ENCODE measurements at regions not wholly inside any gene's neighbourhood (a gene's known extent, or its start where the extent isn't known, plus 50 kb on each side); places are given as distances from the start of the nearest gene placed in this dataset.

DNA sequence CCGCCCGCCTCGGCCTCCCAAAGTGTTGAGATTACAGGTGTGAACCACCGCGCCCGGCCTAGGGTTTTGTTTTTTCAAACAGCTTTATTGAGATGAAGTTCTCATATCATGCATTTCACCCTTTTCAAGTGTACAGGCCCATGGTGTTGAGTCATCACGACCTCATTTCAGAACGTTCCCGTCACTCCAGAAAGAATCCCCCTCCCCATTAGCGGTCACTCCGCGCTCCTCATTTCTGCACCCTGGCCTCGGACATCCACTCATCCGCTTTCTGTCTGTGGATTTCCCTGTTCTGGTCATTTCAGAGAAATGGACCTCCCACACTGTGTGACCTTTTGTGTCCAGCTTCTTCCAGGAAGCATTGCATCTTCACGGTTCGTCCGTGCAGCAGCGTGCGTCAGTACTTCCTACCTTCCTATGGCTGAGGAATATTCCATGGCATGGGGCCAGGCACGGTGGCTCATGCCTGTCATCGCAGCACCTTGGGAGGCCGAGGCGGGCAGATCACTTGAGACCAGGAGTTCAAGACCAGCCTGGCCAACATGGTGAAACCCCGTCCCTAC lies 135.2 kb upstream of the GSE1 start:
- no peaks in the 10 kb centered on the region for H3K9me3 Mint-ChIP-seq

DNA sequence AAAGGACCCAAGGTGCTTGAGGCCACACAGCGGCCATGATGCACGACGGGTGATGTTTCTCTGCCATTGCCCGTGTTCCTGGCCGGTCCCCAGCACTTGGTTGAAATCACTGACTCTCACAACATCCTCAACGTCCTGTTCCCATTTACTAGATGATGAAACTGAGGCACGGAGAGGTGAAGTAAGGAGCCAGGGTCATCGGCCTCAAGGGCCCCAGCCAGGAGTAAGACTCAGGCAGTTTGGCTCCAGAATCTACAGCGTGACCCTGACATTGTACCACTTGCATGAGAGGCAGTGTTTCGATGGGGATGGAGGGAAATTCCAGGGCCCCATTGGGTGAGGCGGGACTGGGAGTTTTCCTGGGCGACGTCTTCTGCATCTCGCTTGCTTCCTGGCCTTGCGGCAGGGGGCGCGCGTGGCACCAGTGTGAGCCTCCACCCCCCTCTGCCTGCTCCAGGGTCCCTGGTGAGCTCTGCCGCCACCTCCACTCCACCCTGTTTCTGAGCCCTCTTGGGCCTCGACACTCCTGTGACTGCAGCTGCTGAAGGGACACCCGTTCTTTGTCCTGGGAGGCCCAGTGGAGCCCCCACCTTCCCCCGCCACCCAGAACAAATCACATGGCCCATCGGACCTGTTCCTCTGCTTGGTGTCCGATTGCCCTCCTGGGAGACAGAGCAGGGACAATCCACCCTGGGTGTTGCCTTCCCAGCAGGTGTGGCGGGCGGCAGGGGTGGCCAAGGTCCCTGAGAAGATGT lies 133.0 kb upstream of the GSE1 start:
- H3K27me3 Mint-ChIP-seq (ENCODE audit: insufficient read depth): peaks cover 5% of the 10 kb centered on the region
- no peak for DNase-seq
- no peak overlapping the region for H3K27ac Mint-ChIP-seq
- H3K4me3 Mint-ChIP-seq: no peak overlapping the region
- no peaks in the 10 kb centered on the region for H3K4me1 Mint-ChIP-seq (ENCODE audit: low read depth)
- TF ChIP-seq, protein P1, sequence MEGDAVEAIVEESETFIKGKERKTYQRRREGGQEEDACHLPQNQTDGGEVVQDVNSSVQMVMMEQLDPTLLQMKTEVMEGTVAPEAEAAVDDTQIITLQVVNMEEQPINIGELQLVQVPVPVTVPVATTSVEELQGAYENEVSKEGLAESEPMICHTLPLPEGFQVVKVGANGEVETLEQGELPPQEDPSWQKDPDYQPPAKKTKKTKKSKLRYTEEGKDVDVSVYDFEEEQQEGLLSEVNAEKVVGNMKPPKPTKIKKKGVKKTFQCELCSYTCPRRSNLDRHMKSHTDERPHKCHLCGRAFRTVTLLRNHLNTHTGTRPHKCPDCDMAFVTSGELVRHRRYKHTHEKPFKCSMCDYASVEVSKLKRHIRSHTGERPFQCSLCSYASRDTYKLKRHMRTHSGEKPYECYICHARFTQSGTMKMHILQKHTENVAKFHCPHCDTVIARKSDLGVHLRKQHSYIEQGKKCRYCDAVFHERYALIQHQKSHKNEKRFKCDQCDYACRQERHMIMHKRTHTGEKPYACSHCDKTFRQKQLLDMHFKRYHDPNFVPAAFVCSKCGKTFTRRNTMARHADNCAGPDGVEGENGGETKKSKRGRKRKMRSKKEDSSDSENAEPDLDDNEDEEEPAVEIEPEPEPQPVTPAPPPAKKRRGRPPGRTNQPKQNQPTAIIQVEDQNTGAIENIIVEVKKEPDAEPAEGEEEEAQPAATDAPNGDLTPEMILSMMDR (IDR thresholded peaks at IDR 0.05): no peak
- H3K9me3 Mint-ChIP-seq: no peaks in the 10 kb centered on the region
- no peaks in the 10 kb centered on the region for H3K36me3 Mint-ChIP-seq (ENCODE audit: low read depth)

More for the DNA sequence above, 135.2 kb upstream of the GSE1 start:
- H3K4me1 Mint-ChIP-seq (ENCODE audit: low read depth): peaks cover 4% of the 10 kb centered on the region; the same call in 1 of the 2 replicates
- no peak overlapping the region for H3K4me3 Mint-ChIP-seq
- TF ChIP-seq, protein P1 (IDR thresholded peaks at IDR 0.05): no peak
- DNase-seq: no peak
- no peaks in the 10 kb centered on the region for H3K36me3 Mint-ChIP-seq (ENCODE audit: low read depth)
- no peak overlapping the region for H3K27ac Mint-ChIP-seq
- peaks cover 15% of the 10 kb centered on the region for H3K27me3 Mint-ChIP-seq (ENCODE audit: insufficient read depth)

DNA sequence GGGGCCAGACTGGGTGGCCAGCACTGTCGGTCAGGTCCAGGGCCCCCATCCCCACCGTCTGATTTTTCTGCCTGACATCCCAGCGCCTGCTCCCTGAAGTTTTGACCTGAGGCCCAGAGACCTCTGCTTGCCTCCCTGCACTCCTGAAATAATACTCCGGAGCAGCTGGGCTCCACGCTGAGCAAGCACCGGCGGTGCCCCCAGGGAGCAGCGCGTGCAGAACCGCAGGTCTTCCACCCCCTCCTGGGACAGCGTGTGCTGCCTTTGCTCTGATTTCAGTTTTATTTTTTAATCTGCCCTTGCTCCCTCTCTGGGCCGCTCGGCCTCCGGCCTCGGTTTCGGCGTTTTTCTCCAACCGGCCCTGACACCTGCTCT lies 132.4 kb upstream of the GSE1 start:
- H3K9me3 Mint-ChIP-seq: no peaks in the 10 kb centered on the region
- no peaks in the 10 kb centered on the region for H3K36me3 Mint-ChIP-seq (ENCODE audit: low read depth)
- peaks cover 5% of the 10 kb centered on the region for H3K27me3 Mint-ChIP-seq (ENCODE audit: insufficient read depth)
- TF ChIP-seq, protein P1 (IDR thresholded peaks at IDR 0.05): no peak
- no peak overlapping the region for H3K27ac Mint-ChIP-seq
- DNase-seq: no peak
- no peaks in the 10 kb centered on the region for H3K4me1 Mint-ChIP-seq (ENCODE audit: low read depth)
- no peak overlapping the region for H3K4me3 Mint-ChIP-seq

DNA sequence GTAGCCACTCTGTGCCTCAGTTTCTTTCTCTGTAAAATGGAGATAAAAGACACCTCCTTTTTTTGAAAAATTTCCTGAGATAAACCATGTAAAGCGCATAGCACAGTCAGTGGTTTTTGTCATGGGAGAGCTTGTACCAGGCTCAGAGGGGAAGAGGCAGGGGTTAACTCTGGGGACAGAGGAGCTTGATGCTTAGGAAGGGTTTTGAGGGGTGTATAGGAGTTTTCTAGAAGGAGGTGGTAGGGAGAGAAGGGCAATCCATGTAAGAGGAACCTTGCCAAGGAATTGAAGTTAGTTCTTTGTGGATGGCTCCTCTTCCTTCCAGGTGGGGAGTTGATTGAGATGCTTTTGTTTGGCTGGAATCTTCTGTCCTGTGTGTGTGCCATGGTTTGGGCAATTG lies 131.9 kb upstream of the GSE1 start:
- TF ChIP-seq, protein P1 (IDR thresholded peaks at IDR 0.05): no peak
- H3K27ac Mint-ChIP-seq: no peak overlapping the region
- no peak for DNase-seq
- no peak overlapping the region for H3K4me3 Mint-ChIP-seq
- no peaks in the 10 kb centered on the region for H3K4me1 Mint-ChIP-seq (ENCODE audit: low read depth)
- H3K9me3 Mint-ChIP-seq: no peaks in the 10 kb centered on the region
- peaks cover 5% of the 10 kb centered on the region for H3K27me3 Mint-ChIP-seq (ENCODE audit: insufficient read depth)
- H3K36me3 Mint-ChIP-seq (ENCODE audit: low read depth): no peaks in the 10 kb centered on the region

DNA sequence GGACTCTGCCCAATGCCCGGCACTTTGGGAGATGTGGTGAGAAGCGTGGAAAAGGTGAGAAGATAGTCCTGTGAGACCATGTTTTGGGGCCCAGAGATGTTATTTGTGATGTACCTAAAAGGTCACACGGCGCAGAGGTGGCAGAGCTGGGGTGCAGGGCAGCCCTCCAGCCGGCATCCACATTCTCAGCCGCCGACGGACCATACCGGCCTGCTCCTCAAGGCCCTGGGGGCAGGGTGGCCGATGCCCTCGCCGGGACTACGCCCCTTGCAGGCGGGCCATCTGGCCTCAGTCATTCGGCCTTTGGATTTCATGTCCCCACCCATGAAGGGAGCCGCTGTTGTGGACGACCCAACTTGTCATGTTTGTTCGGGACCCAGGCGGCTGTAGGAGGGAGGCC lies 131.4 kb upstream of the GSE1 start:
- Mint-ChIP-seq H3K27me3 (ENCODE audit: insufficient read depth) (peaks cover 5% of the 10 kb centered on the region), H3K36me3 (ENCODE audit: low read depth) (no peaks in the 10 kb centered on the region), H3K9me3 (no peaks in the 10 kb centered on the region), H3K27ac (no peak overlapping the region), H3K4me3 (no peak overlapping the region), H3K4me1 (ENCODE audit: low read depth) (no peaks in the 10 kb centered on the region)
- TF ChIP-seq, protein P1 (IDR thresholded peaks at IDR 0.05): no peak
- DNase-seq: no peak
